Occipital lobe (tissue), 1 donor: ENCODE measurements at regions not wholly inside any gene's neighbourhood (a gene's known extent, or its start where the extent isn't known, plus 50 kb on each side); places are given as distances from the start of the nearest gene placed in this dataset.
"Not testable (repeated sequence)": the region's sequence is repeated elsewhere in the genome, so short reads cannot be mapped to it uniquely, and the experiment has no call there.

ENCODE experiments used
- DNase-seq: peaks from one replicate; lab custom pipeline; 2025; lab: John Stamatoyannopoulos, UW

- no peak for DNase-seq
These were observed 98.1 kb downstream of the NEDD1 start for GRCh38 chr12:97005174-97005573.

DNA sequence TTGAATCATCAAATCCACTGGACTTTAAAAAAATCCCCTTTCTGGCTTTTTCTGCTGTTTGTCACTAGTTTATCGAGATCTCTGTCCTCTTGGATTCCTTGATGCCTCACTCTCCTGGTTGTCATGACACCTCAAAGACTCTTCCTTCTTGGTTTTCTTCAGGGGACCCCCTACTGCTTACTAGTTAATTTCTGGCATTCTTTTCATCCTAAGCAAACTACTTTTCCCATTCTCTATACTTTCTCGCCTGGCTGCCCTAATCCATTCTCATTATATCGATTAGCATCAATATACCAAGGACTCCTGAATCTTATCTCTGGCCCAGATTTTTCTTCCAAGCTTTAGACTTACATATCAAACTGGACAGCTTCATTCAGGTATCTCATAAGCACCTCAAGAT lies 98.6 kb downstream of the NEDD1 start:
- no peak for DNase-seq

DNA sequence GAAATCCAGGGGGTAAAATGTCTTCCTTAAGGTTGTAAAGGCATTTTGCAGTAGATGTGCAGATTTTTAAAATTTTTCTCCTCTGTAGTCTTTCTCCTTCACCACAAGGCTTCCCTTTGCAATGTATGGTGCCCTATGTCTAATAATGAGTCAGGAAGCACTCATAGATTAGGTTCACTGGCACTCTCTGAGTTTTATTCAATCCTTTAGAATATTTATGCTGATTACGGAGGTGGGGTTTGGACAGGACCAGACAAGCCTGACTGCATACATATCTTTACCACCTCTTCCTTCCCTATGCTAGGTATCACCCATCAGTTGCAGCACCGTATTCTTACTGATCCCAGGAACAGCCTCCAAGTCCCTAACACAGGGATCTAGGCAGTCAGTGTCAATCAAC lies 99.5 kb downstream of the NEDD1 start:
- DNase-seq: no peak

- no peak for DNase-seq
These were observed 109.1 kb downstream of the NEDD1 start for GRCh38 chr12:97016163-97016562.

DNA sequence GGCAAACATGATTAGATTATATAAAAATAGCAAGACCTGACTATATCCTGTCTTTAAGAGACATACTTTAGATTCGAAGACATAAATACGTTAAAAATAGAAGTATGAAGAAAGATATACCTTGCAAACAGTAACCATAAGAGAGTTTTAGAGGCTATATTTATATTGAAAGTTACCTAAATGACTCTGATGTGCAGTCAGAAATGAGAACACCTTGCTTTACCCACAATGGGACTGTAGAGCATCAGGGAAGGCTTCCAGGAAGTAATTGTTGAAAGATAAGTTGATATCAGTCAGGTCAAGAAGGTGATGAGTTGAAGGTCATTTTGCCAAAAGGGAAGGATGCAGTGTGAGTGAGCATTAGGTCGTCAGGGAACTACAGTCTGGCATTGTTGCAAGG lies 110.2 kb downstream of the NEDD1 start:
- DNase-seq: no peak

DNA sequence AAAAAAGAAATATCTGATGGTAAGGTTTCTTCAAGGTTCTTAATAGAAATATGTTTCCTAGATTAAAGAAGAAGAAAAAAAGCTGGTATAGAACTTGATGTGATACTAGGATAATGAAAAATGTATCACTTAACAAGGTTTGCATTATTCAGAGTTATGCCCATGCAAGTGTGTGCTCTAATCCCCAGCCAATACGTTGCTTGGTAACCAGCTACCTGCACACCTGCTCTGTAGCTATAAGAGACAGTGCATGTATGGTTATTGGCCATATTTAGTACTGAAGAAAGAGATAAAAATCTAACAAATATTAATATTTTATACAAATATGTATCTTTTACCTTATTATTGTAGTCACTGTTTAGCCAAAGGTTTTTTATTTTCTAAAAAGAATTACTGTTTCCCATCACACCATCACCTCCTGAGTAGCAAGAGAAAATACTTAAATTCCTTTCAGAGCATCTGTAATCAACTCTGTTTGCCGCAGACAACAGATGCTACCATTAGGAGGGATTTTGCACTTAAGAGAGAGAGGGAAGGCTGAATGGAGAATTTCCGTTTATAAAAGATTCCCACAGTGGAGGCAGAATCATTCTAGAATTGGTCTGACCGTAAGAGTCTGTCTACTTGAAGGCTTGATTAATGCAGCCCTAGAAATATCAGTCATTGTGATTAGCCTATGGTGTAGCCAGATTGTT lies 115.6 kb downstream of the NEDD1 start:
- DNase-seq: no peak

DNA sequence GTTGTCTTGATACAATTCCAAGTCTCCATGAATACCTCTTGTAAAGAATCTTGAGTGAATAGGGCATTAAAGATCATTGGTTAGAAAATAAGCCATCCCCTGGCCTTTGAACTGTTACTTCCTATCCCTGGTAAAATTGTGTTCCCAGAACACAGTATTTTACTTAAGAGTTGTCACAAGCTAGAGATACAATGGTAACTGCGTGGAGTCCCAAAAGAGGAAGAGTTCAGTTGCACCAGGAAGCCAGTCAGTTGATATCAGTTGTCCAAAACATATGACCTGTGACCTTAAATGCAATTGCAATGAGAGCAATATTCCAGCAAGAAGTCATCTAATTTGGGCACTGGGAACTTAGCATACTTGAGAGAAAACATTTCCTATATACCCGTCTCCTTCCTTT lies 117.3 kb downstream of the NEDD1 start:
- no peak for DNase-seq

DNA sequence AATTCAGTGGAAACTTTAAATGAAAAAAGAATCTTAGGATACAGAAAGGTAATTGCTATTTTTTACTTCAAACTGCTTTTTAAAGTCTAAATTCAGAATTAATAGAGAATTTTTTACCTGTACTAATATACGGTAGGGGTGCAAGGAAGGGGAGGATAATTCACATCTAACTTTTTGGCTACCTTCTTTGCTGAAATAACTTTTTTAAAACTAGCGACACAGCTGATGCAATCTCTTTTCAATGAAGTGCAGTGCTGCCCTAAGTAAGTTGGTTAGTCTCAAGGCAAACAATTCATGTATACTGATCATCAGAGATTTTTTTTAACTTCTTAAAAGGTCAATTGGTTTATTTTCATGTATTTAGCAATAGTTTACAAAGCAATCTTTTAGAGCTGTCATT lies 119.8 kb downstream of the NEDD1 start:
- no peak for DNase-seq

DNA sequence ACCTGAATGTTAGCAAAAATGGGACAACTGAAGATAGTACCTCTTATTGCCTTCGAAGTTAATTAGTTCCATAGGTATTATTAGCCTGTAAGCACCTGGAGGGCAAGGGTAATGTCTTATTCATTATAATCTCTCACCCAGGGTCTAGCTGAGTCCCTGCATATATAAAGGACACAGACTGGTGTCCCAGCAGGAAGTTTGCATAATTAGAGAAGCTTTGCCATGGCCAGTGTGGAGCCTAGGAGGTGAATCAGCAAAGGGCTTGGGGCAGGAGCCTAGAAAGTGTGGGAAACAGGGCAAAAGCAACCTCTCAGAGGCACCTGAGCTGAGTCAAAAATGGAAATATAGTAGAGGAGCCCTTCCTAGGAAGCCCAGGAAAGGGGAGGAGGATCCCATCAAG lies 120.4 kb downstream of the NEDD1 start:
- no peak for DNase-seq

GRCh38 chr12:97038131-97038530 lies 131.1 kb downstream of the NEDD1 start:
- DNase-seq: no peak

- no peak for DNase-seq
These were observed 131.8 kb downstream of the NEDD1 start for GRCh38 chr12:97038834-97039233.

DNA sequence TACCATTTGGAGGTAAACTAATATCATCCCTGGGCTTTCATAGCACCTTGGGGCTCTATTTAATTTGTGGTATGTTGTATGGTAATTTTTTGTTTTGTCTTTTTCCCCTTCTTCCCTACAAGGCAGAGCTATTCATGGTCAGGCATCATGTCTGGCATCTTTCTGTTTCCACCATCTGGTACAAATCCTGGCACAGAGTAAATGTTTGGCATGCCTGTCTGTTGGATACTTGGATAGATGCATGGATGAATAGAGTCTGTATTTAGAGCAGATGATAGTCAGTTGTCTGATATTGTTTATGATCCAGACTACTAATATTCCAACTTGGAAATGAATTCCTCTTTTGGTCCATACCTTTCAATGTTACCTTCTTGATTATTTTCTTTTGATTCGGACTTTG lies 139.8 kb downstream of the NEDD1 start:
- DNase-seq: peak; percentile 3

DNA sequence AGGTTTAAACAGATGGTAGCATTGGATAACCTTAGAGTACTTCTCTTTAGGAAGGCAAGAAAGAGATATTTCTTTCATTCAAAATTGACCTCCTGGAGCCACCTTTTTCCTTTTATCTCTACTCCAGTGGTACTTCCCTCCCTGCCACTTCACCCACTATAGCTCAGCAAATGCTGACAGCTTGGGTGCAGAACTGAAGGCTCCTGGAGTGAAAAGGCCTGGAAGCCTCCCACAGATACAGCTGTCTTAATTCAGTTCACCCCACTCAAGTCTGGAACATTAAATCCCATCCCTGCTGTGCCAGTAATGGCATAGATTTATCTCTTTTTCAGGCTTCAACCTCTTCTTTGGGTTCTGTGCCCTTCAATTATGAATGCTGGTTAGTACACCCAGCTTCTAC lies 140.3 kb downstream of the NEDD1 start:
- no peak for DNase-seq

- no peak for DNase-seq
These were observed 141.5 kb downstream of the NEDD1 start for GRCh38 chr12:97048421-97049035.

DNA sequence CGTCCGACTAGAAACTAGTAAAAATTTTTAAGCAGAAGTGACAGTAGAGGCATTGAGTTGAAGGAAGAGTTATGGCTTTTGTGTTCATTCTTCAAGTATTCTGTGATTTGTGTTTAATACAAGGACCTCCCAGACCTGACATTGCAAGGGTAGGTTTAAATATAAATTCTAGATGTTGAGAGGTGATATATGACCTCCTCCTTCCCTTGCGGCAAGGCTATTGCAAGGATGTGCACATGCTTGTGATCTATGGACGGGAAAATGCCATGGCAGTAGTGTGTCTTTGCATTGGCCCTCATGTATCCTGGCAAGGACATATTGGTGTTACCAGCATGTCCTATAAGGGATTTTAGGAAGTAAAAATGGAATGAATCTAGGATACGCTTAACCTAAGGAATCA lies 143.5 kb downstream of the NEDD1 start:
- DNase-seq: no peak

DNA sequence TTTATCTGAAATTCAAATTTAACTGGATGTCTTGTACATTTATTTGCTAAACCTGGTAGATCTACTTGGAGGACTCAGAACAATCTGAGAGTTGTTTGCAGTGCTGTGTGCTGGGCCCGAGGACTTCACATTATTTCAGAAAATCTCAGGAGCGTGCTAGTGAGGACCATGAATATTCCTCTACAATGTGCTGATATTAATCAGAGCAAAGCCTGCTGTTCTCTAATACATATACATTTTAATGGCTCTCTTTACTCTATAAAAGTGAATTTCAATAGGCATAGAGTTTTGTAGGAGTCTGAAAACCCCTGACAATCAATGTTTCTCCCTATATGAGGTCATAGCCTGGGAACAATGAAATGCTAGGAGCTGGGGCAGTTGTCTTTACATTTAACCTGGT lies 144.3 kb downstream of the NEDD1 start:
- DNase-seq: no peak

DNA sequence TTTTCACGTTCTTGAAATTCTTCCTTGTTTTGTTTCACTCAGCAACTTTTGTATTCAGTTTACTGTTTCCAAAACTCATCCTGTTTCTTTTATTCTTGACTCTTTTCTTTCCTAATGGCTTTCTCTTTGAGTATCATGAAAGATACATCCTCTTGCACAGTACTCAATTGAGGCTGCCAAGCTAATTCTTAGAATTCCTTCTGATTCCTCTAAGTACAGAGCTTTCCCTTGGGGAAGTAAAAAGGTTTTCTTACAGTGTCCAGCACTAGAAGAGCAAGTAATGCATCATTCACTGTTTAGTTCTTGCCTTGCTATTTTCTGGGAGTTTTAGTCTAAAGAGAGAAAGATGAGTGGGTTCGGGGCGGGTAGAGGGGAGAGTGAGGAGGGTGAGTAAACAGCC lies 154.1 kb downstream of the NEDD1 start:
- DNase-seq: no peak

DNA sequence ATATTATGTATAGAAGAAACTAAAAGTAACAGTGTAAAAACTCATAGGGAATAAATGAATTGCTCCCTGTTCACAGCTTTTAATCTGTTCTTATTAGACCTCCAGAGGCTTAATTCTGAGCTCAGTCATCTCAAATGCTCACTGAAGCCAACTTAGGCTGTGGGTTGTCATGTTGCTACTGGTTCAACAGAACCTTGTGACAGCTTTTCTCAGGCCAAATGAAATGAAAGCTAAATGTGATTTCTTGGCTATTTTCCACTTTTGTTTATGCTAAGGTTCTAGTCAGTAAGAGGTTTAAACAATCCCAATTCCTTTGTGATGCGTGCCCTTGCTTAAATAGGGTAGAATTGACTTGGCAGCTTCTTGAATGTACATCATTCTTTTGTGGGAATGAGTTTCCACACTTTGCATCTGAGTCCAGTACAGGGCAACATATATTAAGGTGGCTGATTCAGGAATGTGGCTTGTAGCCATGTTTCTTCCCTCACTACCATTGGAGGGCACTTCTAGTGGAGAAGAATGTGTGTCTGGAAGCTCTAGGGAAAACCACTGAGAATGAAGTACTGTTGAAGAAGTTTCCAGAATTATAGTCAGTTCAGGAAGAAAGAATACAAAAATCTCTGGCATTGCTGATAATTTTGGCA lies 156.4 kb downstream of the NEDD1 start:
- DNase-seq: no peak

- no peak for DNase-seq
These were observed 168.3 kb downstream of the NEDD1 start for GRCh38 chr12:97075161-97075933.

DNA sequence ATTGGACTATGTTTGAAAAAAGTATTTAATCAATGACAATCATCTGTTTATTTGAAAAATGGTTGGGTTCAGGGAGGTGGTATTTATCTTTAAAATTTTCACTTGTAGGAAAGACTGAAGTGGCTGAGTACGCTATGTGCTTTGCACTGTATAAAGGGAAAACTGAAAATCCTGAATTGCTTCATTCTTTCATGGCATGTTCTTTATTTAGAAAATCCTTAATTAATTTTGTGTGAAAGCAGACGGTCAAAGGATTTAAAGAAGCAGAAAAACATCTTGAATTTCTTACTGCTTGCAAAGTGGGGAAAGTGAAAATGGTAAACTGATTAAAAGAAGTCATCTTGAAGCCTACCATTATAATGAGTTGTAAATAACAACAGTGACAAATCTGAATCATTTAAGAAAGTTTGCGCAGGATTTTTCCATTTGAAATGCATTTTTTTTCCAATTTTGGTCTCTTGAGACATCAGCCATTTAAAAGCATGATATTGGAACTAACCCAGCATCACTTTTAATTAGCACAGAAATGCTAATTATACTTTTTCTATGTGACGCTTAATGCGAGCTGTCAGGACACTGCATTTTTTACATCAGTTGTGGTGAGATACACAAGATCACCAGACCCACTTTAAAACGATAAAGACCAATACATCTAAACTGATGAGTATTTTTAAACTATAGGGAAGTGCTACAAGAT lies 169.0 kb downstream of the NEDD1 start:
- no peak for DNase-seq

DNA sequence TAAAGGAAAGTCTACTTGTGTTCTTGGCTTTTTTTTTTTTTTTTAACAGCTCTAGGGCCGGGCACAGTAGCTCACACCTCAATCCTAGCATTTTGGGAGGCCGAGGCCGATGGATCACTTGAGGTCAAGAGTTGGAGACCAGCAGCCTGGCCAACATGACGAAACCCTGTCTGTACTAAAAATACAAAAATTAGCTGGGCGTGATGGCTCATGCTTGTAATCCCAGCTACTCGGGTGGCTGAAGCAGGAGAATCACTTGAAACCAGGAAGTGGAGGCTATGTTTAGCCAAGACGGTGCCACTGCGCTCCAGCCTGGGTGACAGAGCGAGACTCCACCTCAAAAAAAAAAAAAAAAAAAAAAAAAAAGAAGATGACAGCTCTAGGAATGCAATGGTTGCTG lies 169.9 kb downstream of the NEDD1 start:
- DNase-seq: not testable (repeated sequence)

- no peak for DNase-seq
These were observed 175.0 kb downstream of the NEDD1 start for GRCh38 chr12:97082029-97082428.
